ENCODE measurements at regions not wholly inside any gene's neighbourhood (a gene's known extent, or its start where the extent isn't known, plus 50 kb on each side); places are given as distances from the start of the nearest gene placed in this dataset.
"Not testable (repeated sequence)": the region's sequence is repeated elsewhere in the genome, so short reads cannot be mapped to it uniquely, and the experiment has no call there.

- DNase-seq: no peak
Observed at GRCh38 chr1:186775881-186776560, 52.7 kb upstream of the PLA2G4A start.

- DNase-seq: no peak
Observed at GRCh38 chr1:186775036-186775435, 53.7 kb upstream of the PLA2G4A start.

GRCh38 chr1:186772228-186772627, 56.5 kb upstream of the PLA2G4A start:
- DNase-seq: no peak

- DNase-seq: no peak
Observed at GRCh38 chr1:186770421-186770820, 58.3 kb upstream of the PLA2G4A start.

GRCh38 chr1:186768906-186769305, 59.8 kb upstream of the PLA2G4A start:
- DNase-seq: no peak

GRCh38 chr1:186765446-186765845, 63.3 kb upstream of the PLA2G4A start:
- DNase-seq: no peak

- peak; percentile 31 for DNase-seq
Observed at GRCh38 chr1:186763107-186763506, 65.6 kb upstream of the PLA2G4A start.

GRCh38 chr1:186762653-186763052, 66.1 kb upstream of the PLA2G4A start:
- no peak for DNase-seq

GRCh38 chr1:186761358-186761757, 67.4 kb upstream of the PLA2G4A start:
- no peak for DNase-seq

- no peak for DNase-seq
Observed at GRCh38 chr1:186760446-186760845, 68.3 kb upstream of the PLA2G4A start.

GRCh38 chr1:186758896-186759606, 69.7 kb upstream of the PLA2G4A start:
- not testable (repeated sequence) for DNase-seq

GRCh38 chr1:186757851-186758250, 70.9 kb upstream of the PLA2G4A start:
- no peak for DNase-seq

GRCh38 chr1:186754542-186755145, 74.1 kb upstream of the PLA2G4A start:
- DNase-seq: no peak

GRCh38 chr1:186753241-186753640, 73.0 kb upstream of the PTGS2 start:
- DNase-seq: no peak

GRCh38 chr1:186750257-186750656, 70.0 kb upstream of the PTGS2 start:
- DNase-seq: peak; percentile 13

GRCh38 chr1:186749820-186750219, 69.6 kb upstream of the PTGS2 start:
- DNase-seq: no peak

GRCh38 chr1:186747661-186748060, 67.4 kb upstream of the PTGS2 start:
- DNase-seq: no peak

- DNase-seq: no peak
Observed at GRCh38 chr1:186745531-186746146, 65.4 kb upstream of the PTGS2 start.

- no peak for DNase-seq
Observed at GRCh38 chr1:186741640-186742039, 61.4 kb upstream of the PTGS2 start.

GRCh38 chr1:186740324-186740723, 60.1 kb upstream of the PTGS2 start:
- DNase-seq: no peak

GRCh38 chr1:186739515-186739914, 59.3 kb upstream of the PTGS2 start:
- DNase-seq: no peak

- no peak for DNase-seq
Observed at GRCh38 chr1:186738926-186739325, 58.7 kb upstream of the PTGS2 start.

GRCh38 chr1:186736971-186737685, 56.9 kb upstream of the PTGS2 start:
- no peak for DNase-seq

Measured in fibroblast of skin of right quadriceps (primary cell).